Breast epithelium (tissue), 3 donors: ENCODE measurements at regions not wholly inside any gene's neighbourhood (a gene's known extent, or its start where the extent isn't known, plus 50 kb on each side); places are given as distances from the start of the nearest gene placed in this dataset.

Experiments
- POLR2A ChIP-seq: fragments of 450-650 bp; IDR thresholded peaks from one replicate; pipeline ENCODE4 v1.6.1; 2016; ENCODE audit warnings: antibody characterized with exemption, mild to moderate bottlenecking, moderate library complexity
- POLR2AphosphoS5 ChIP-seq, 3 donors: sonication (generic); formaldehyde crosslinking; IDR thresholded peaks; one replicate each; pipeline ENCODE4 v1.6.1; 2017; ENCODE audit warnings: antibody characterized with exemption in 3 of 3
- TF ChIP-seq, protein P1 (sequence below), 3 donors: fragments of 450-650 bp; IDR thresholded peaks; one replicate each; pipeline ENCODE4 v1.5.1; 2016 to 2017; ENCODE audit warnings: antibody characterized with exemption in 3 of 3, mild to moderate bottlenecking in 3 of 3, moderate library complexity in 3 of 3

GRCh38 chr10:43852149-43852548 is 203.5 kb upstream of the ZNF32 start:
- no peak for TF ChIP-seq POLR2A
- TF ChIP-seq, protein P1, sequence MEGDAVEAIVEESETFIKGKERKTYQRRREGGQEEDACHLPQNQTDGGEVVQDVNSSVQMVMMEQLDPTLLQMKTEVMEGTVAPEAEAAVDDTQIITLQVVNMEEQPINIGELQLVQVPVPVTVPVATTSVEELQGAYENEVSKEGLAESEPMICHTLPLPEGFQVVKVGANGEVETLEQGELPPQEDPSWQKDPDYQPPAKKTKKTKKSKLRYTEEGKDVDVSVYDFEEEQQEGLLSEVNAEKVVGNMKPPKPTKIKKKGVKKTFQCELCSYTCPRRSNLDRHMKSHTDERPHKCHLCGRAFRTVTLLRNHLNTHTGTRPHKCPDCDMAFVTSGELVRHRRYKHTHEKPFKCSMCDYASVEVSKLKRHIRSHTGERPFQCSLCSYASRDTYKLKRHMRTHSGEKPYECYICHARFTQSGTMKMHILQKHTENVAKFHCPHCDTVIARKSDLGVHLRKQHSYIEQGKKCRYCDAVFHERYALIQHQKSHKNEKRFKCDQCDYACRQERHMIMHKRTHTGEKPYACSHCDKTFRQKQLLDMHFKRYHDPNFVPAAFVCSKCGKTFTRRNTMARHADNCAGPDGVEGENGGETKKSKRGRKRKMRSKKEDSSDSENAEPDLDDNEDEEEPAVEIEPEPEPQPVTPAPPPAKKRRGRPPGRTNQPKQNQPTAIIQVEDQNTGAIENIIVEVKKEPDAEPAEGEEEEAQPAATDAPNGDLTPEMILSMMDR (IDR thresholded peaks at IDR 0.05), result no peak
- TF ChIP-seq POLR2AphosphoS5 (IDR thresholded peaks at IDR 0.05), result no peak
